Fibroblast of lung (primary cell): ENCODE measurements at regions not wholly inside any gene's neighbourhood (a gene's known extent, or its start where the extent isn't known, plus 50 kb on each side); places are given as distances from the start of the nearest gene placed in this dataset.

Source experiments
- DNase-seq, 2 donors: peaks; one replicate each; pipeline versions ENCODE4 v3.0.0 to v3.0.0-alpha.2; 2010; ENCODE audit warnings: low read depth in 2 of 2
- H2AFZ ChIP-seq: 2 replicates; pipeline ENCODE4 v1.5.1; 2012; ENCODE audit warnings: low read length, control low read depth, inconsistent platforms
- H3K27ac ChIP-seq: 2 replicates; pipeline ENCODE4 v1.5.1; 2011; ENCODE audit warnings: low read length, control low read depth; ENCODE audit not compliant: insufficient read depth
- H3K27me3 ChIP-seq: 2 replicates; pipeline ENCODE4 v1.5.1; 2011; ENCODE audit warnings: mild to moderate bottlenecking, low read length; ENCODE audit not compliant: control insufficient read depth, insufficient read depth
- H3K36me3 ChIP-seq: 2 replicates; pipeline ENCODE4 v1.5.1; 2011; ENCODE audit warnings: low read length; ENCODE audit not compliant: control insufficient read depth, insufficient read depth
- H3K4me1 ChIP-seq: 2 replicates; pipeline ENCODE4 v1.5.1; 2011; ENCODE audit warnings: low read length; ENCODE audit not compliant: control insufficient read depth, insufficient read depth; ENCODE audit errors: extremely low read depth
- H3K4me2 ChIP-seq: 2 replicates; pipeline ENCODE4 v1.5.1; 2011; ENCODE audit warnings: low read length, control low read depth; ENCODE audit not compliant: insufficient read depth; ENCODE audit errors: extremely low read depth
- H3K4me3 ChIP-seq, 4 experiments: fragments of 200-600 bp in 1 of 4; sonication (generic) in 1 of 4; replicated peaks in 1 of 4; 2 replicates each; pipeline ENCODE4 v1.5.1; 2011 to 2016; ENCODE audit warnings: low read length in 4 of 4, low read depth in 3 of 4, mild to moderate bottlenecking in 3 of 4, control low read depth in 2 of 4, inconsistent platforms in 1 of 4, mixed read lengths in 1 of 4; ENCODE audit not compliant: insufficient read depth in 1 of 4; ENCODE audit errors: control extremely low read depth in 1 of 4
- H3K79me2 ChIP-seq: 2 replicates; pipeline ENCODE4 v1.5.1; 2012; ENCODE audit warnings: mild to moderate bottlenecking, low read length, inconsistent platforms; ENCODE audit not compliant: control insufficient read depth, insufficient read depth
- H3K9ac ChIP-seq: 2 replicates; pipeline ENCODE4 v1.5.1; 2011; ENCODE audit warnings: mild to moderate bottlenecking, low read length, control low read depth; ENCODE audit not compliant: insufficient read depth
- H3K9me3 ChIP-seq: 2 replicates; pipeline ENCODE4 v1.5.1; 2012; ENCODE audit warnings: low read depth, low read length; ENCODE audit not compliant: control insufficient read depth, insufficient read depth
- H4K20me1 ChIP-seq: 2 replicates; pipeline ENCODE4 v1.5.1; 2011; ENCODE audit warnings: low read length; ENCODE audit not compliant: control insufficient read depth, insufficient read depth; ENCODE audit errors: extremely low read depth
- EZH2 ChIP-seq: IDR thresholded peaks from 2 replicates; pipeline ENCODE4 v1.5.1; 2012; ENCODE audit warnings: low read length, control low read depth, mild to moderate bottlenecking; ENCODE audit errors: missing control alignments
- TF ChIP-seq, protein P1 (sequence below), 2 donors: IDR thresholded peaks in 1 of 2; conservative IDR thresholded peaks in 1 of 2; 1 replicate in 1 of 2; 2 replicates in 1 of 2; pipeline ENCODE4 v1.5.1; 2011 to 2012; ENCODE audit warnings: low read length in 2 of 2, control low read depth in 1 of 2, inconsistent platforms in 1 of 2, low read depth in 1 of 2, mild to moderate bottlenecking in 1 of 2

DNA sequence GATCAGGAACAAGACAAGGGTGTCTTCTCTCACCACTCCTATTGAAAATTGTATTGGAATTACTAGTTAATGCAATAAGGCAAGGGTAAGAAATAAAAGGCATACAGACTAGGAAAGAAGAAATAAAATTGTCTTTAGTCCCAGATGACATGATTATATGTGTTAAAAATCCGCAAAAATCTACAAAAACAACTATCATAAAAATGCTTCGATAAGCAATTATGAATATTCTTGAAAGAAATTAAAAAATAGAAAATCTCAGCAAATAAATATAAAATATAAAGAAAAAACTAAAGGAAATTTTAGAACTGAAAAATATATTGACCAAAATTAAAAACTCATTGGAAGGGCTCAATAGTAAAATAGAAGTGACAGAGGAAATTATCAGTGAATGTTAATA, 243.3 kb downstream of the ZNF674 start:
- H3K79me2 ChIP-seq, result no peaks in the 10 kb centered on the region
- no peak overlapping the region for H3K9ac ChIP-seq
- H4K20me1 ChIP-seq, result no peaks in the 10 kb centered on the region
- TF ChIP-seq, protein P1, sequence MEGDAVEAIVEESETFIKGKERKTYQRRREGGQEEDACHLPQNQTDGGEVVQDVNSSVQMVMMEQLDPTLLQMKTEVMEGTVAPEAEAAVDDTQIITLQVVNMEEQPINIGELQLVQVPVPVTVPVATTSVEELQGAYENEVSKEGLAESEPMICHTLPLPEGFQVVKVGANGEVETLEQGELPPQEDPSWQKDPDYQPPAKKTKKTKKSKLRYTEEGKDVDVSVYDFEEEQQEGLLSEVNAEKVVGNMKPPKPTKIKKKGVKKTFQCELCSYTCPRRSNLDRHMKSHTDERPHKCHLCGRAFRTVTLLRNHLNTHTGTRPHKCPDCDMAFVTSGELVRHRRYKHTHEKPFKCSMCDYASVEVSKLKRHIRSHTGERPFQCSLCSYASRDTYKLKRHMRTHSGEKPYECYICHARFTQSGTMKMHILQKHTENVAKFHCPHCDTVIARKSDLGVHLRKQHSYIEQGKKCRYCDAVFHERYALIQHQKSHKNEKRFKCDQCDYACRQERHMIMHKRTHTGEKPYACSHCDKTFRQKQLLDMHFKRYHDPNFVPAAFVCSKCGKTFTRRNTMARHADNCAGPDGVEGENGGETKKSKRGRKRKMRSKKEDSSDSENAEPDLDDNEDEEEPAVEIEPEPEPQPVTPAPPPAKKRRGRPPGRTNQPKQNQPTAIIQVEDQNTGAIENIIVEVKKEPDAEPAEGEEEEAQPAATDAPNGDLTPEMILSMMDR (conservative IDR thresholded peaks at IDR 0.05 in 1 of 2, IDR thresholded peaks at IDR 0.05 in 1 of 2; ENCODE audit: low read depth in 1 of 2, low read length in 2 of 2), result no peak
- no peak for TF ChIP-seq EZH2
- H3K9me3 ChIP-seq, result no peaks in the 10 kb centered on the region
- no peak for DNase-seq
- no peak overlapping the region for H3K27ac ChIP-seq
- H2AFZ ChIP-seq, result no peak overlapping the region
- H3K4me1 ChIP-seq, result no peaks in the 10 kb centered on the region
- no peaks in the 10 kb centered on the region for H3K27me3 ChIP-seq
- H3K4me2 ChIP-seq, result no peak overlapping the region
- no peaks in the 10 kb centered on the region for H3K36me3 ChIP-seq
- H3K4me3 ChIP-seq, result no peak overlapping the region

DNA sequence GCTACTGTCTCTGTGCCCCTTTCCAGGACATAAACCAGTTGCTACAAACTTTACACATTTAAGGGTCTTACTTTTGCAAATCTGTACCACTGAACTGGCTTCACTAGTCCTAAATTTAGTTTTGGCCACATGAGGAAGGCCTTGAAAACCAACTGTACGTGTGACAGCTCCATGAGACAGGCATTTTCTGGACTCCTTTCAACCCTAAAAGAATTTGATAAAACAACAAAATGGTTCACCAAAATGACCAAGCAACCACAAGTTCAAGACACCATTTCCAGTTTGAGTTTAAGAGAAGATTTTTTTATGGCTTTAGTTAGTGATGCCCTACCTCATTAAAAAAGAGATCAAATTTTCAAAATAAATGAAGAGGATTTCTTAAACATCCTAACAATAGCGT, 246.4 kb downstream of the ZNF674 start:
- Histone ChIP-seq H3K79me2 (no peaks in the 10 kb centered on the region), H3K9me3 (no peaks in the 10 kb centered on the region), H3K4me2 (no peak overlapping the region), H3K9ac (no peak overlapping the region), H3K4me1 (no peaks in the 10 kb centered on the region), H3K27me3 (no peaks in the 10 kb centered on the region), H3K4me3 (no peak overlapping the region), H3K27ac (no peak overlapping the region), H3K36me3 (no peaks in the 10 kb centered on the region), H2AFZ (no peak overlapping the region), H4K20me1 (no peaks in the 10 kb centered on the region)
- peak; percentile 20 to 79 for DNase-seq
- TF ChIP-seq, protein P1 (conservative IDR thresholded peaks at IDR 0.05 in 1 of 2, IDR thresholded peaks at IDR 0.05 in 1 of 2; ENCODE audit: low read depth in 1 of 2, low read length in 2 of 2), result no peak
- TF ChIP-seq EZH2, result no peak

DNA sequence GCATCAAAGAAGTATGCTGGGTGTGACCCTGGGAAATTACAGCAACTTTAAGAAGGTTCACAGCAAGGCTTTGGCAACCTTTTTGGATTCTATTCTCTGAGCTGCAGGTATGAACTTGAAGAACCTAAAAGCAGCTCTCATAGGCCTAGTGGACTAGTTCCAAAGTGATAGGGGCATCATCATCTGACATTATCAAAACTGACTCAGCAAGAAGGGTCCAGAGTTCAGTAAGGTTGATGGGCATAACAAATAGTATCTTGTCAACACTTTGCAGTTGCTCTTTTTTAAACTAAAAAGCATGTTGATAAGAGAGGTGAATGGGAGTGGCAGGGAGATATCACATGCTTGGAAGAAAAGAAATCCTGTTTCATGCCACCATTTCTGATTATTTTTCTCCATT, 249.3 kb downstream of the ZNF674 start:
- no peak for DNase-seq
- Histone ChIP-seq H3K4me3 (no peak overlapping the region), H4K20me1 (no peaks in the 10 kb centered on the region), H3K4me1 (no peaks in the 10 kb centered on the region), H3K4me2 (no peak overlapping the region), H2AFZ (no peak overlapping the region), H3K9me3 (no peaks in the 10 kb centered on the region), H3K27me3 (no peaks in the 10 kb centered on the region), H3K27ac (no peak overlapping the region), H3K36me3 (no peaks in the 10 kb centered on the region), H3K79me2 (no peaks in the 10 kb centered on the region), H3K9ac (no peak overlapping the region)
- TF ChIP-seq, protein P1 (conservative IDR thresholded peaks at IDR 0.05 in 1 of 2, IDR thresholded peaks at IDR 0.05 in 1 of 2; ENCODE audit: low read depth in 1 of 2, low read length in 2 of 2), result no peak
- no peak for TF ChIP-seq EZH2
